GM23338 (cell line): ENCODE measurements at regions not wholly inside any gene's neighbourhood (a gene's known extent, or its start where the extent isn't known, plus 50 kb on each side); places are given as distances from the start of the nearest gene placed in this dataset.

ENCODE experiments used
- CREB1 ChIP-seq: fragments of 250-450 bp; sonication (Bioruptor Pico); IDR thresholded peaks from 2 replicates; pipeline ENCODE4 v1.5.0; 2020; ENCODE audit warnings: low read depth, mild to moderate bottlenecking, moderate library complexity
- CTCF ChIP-seq, 2 experiments: fragments of 200-600 bp in 1 of 2; sonication (generic) in 1 of 2; conservative IDR thresholded peaks; 2 replicates each; pipeline versions ENCODE4 v1.5.1 to v1.6.1; 2016 to 2017; ENCODE audit warnings: antibody characterized with exemption in 2 of 2, low read depth in 2 of 2, mild to moderate bottlenecking in 2 of 2, moderate library complexity in 1 of 2
- ETS1 ChIP-seq: IDR thresholded peaks from 2 replicates; pipeline ENCODE4 v1.6.1; 2016; ENCODE audit warnings: antibody characterized with exemption
- EZH2 ChIP-seq: fragments of 200-600 bp; sonication (generic); IDR thresholded peaks from one replicate; pipeline ENCODE4 v1.8.0; 2017; ENCODE audit warnings: antibody characterized with exemption, mild to moderate bottlenecking, low read depth; ENCODE audit not compliant: unreplicated experiment
- EZH2phosphoT487 ChIP-seq: fragments of 200-600 bp; sonication (generic); IDR thresholded peaks from one replicate; pipeline ENCODE4 v1.8.1; 2018; ENCODE audit warnings: antibody characterized with exemption; ENCODE audit not compliant: unreplicated experiment
- NANOG ChIP-seq: IDR thresholded peaks from 2 replicates; pipeline ENCODE4 v1.6.1; 2016; ENCODE audit warnings: antibody characterized with exemption, borderline replicate concordance
- POLR2AphosphoS5 ChIP-seq: IDR thresholded peaks from 2 replicates; pipeline ENCODE4 v1.6.1; 2016; ENCODE audit warnings: antibody characterized with exemption, low read depth
- REST ChIP-seq: IDR thresholded peaks from one replicate; pipeline ENCODE4 v1.6.1; 2018; ENCODE audit warnings: antibody characterized with exemption; ENCODE audit not compliant: unreplicated experiment

GRCh38 chr5:57700072-57700471, 217.5 kb upstream of the ACTBL2 start:
- TF ChIP-seq CTCF (conservative IDR thresholded peaks at IDR 0.05; ENCODE audit: low read depth in 2 of 2) (no peak), NANOG (no peak), POLR2AphosphoS5 (no peak), REST (no peak), EZH2phosphoT487 (no peak), EZH2 (no peak), CREB1 (CRISPR knock-in tag) (no peak), ETS1 (no peak)
